ENCODE measurements at regions not wholly inside any gene's neighbourhood (a gene's known extent, or its start where the extent isn't known, plus 50 kb on each side); places are given as distances from the start of the nearest gene placed in this dataset.

DNA sequence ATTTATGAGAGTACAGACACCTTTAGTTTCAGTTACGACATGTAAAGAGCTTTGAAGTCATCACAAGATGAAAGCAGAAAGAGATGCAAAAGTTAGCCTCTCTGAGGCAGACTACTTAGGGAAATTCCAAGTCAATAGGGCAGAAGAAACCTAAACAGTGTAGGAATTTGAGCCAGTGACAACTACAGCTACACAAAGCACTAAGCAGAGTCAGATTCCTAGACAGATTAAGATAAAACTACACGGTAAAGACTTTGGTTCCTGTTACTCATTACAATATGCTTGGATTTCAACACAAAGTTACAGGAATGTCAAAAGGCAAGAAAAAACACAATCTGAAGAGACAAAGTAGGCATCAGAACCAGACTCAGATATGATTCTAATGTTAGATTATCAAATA, 1302.3 kb downstream of the FSCB start:
- H3K4me3 ChIP-seq (ENCODE audit: low read depth, low read length): no peak overlapping the region
- TF ChIP-seq, protein P1, sequence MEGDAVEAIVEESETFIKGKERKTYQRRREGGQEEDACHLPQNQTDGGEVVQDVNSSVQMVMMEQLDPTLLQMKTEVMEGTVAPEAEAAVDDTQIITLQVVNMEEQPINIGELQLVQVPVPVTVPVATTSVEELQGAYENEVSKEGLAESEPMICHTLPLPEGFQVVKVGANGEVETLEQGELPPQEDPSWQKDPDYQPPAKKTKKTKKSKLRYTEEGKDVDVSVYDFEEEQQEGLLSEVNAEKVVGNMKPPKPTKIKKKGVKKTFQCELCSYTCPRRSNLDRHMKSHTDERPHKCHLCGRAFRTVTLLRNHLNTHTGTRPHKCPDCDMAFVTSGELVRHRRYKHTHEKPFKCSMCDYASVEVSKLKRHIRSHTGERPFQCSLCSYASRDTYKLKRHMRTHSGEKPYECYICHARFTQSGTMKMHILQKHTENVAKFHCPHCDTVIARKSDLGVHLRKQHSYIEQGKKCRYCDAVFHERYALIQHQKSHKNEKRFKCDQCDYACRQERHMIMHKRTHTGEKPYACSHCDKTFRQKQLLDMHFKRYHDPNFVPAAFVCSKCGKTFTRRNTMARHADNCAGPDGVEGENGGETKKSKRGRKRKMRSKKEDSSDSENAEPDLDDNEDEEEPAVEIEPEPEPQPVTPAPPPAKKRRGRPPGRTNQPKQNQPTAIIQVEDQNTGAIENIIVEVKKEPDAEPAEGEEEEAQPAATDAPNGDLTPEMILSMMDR (IDR thresholded peaks at IDR 0.05; ENCODE audit: low read depth, low read length): no peak

DNA sequence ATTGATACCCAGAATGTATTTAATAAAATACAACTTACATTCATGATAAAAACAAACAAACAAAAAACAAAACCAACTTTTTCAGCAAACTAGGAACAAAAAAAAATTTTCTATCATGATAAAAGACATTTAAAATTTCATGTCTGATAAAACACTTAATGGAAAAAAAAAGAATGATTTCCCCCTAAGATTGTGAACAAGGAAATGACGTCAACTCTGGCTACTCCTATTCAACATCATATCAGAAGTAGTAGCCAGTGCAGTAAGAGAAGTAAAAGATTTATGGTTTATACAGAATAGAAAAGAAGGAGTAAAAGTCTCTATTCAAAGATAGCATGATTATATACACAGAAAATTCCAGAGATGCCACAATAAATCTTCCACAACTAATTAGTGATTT, 1306.6 kb downstream of the FSCB start:
- TF ChIP-seq, protein P1 (IDR thresholded peaks at IDR 0.05; ENCODE audit: low read depth, low read length): no peak

DNA sequence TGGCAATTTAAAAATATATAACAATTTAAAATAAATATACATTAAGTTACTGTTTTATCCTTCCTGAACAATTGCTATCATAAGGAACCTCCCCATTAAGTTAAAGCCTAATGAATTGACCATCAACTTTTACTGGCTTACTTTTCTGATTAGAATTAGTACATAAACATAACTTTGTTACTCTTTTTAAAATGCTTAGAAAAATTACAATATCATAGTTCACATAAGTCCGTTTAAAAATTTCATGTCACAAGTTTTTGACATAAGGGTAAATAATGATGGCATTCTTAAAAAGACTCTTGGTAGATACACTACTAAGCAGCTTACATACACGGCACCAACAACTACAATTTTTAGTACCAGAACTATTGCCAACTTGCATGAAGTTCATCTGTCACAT, 1308.6 kb downstream of the FSCB start:
- TF ChIP-seq, protein P1 (IDR thresholded peaks at IDR 0.05; ENCODE audit: low read depth, low read length): no peak
- no peak overlapping the region for H3K4me3 ChIP-seq (ENCODE audit: low read depth, low read length)

More for the DNA sequence above, 1306.6 kb downstream of the FSCB start:
- no peak overlapping the region for H3K4me3 ChIP-seq (ENCODE audit: low read depth, low read length)

DNA sequence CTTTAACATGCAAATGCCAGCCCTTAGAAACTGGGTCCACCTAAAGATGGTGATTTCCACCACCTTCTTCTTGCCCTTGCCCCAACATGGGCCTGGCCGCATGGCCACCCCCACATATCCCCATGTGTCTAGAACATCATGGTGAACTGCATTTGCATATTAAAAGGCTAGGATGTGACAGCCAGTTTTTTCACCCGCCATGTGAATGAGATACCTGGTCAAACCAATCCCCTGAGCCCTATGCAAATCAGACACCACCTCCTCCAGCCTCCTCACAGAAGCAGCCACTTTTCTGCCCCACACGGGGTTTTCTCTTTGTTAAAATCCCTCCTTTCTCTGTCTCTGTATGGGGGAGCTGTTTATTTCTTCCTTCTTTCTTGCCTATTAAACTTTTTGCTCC, 1322.5 kb downstream of the FSCB start:
- H3K4me3 ChIP-seq (ENCODE audit: low read depth, low read length): no peak overlapping the region
- TF ChIP-seq, protein P1 (IDR thresholded peaks at IDR 0.05; ENCODE audit: low read depth, low read length): no peak

DNA sequence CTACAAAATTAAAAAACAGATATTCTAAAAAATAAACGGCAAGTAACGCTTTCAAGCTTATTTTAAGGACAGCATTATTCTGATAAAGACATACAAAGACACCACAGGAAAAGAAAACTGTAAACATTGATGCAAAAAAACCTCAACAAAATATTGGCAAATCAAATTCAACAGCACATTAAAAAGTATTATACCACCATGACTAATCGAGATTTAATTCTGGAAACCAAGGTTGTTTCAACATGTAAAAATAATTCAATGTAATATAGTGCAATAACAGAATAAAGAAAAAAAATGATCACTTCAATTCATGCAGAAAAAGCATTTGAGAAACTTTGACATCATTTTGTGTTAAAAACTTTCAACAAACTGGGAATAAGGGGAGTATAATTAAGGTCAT, 1323.2 kb downstream of the FSCB start:
- TF ChIP-seq, protein P1 (IDR thresholded peaks at IDR 0.05; ENCODE audit: low read depth, low read length): no peak
- no peak overlapping the region for H3K4me3 ChIP-seq (ENCODE audit: low read depth, low read length)

DNA sequence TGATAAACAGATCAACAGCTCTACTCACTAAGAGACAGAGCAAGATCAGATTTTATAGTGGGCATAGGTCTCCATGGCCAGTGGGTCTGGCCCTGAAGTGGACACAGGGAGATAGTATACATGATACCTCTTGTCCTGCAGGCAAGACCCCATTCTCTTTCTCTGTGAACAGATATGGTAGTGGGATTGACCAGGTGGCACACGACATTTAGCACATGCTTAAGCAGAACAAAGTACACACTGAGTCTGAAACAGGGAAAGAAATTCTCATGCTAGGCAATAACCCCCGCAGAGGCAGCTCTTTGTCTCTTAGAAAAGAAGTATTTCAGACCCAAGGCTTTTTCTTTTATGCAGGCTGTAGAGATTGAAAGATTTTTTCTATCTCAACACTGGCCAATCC, 1331.2 kb downstream of the FSCB start:
- no peak overlapping the region for H3K4me3 ChIP-seq (ENCODE audit: low read depth, low read length)
- TF ChIP-seq, protein P1 (IDR thresholded peaks at IDR 0.05; ENCODE audit: low read depth, low read length): no peak

DNA sequence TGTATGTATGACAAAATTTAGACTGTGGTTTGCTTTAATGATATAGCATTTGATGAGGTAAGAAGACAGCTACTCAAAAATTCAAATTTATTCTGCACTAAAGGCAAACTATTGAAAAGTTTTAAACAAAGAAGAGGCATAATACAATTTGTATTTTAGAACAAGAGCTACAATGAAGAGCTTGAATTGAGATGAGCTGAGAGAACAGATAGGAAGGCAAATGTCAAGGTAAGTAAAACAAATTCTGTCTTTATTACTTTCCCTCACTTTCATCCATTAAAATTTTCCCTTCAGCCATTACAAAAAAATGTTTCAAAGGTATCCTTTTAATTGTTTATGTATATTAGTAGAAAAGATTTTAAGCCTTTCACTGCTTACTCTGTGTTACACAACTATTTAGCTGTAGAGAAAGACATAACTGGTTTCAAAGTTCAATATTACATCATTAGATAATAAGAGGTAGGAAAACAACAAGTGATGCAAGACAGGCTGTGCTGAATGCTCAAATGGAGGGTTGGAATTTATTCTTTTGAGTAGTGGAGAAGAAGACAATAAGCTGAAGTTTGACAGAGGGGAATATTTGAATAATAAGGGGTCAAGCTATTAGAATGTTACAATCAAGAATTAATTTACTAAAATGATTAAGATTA, 1334.1 kb downstream of the FSCB start:
- no peak overlapping the region for H3K4me3 ChIP-seq (ENCODE audit: low read depth, low read length)
- TF ChIP-seq, protein P1 (IDR thresholded peaks at IDR 0.05; ENCODE audit: low read depth, low read length): no peak

All from WI38 (cell line).